ENCODE measurements at regions not wholly inside any gene's neighbourhood (a gene's known extent, or its start where the extent isn't known, plus 50 kb on each side); places are given as distances from the start of the nearest gene placed in this dataset.

DNA sequence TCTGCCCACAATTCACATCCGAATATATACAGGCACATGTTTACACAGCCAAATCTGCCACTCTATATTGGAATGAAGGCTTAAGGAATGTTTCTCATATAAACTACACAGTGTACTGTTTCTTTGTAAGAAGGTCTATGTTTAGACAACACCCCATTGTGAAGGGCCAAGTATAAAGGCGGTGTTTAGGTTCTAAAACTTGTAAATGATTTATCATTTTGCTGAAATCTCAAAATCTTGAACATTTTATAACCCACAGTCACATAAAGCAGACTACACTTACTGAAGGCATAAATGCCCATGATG lies 94.0 kb downstream of the ZNF608 start:
- Histone ChIP-seq H3K27me3 (ENCODE audit: control insufficient read depth in 1 of 2, insufficient read depth in 2 of 2, low read length in 2 of 2) (no peaks in the 10 kb centered on the region), H3K9me3 (ENCODE audit: low read length) (no peaks in the 10 kb centered on the region), H3K36me3 (replicated peaks in 1 of 2; ENCODE audit: control insufficient read depth in 1 of 2, insufficient read depth in 2 of 2, low read length in 2 of 2) (no peaks in the 10 kb centered on the region), H3K27ac (ENCODE audit: extremely low read length, insufficient read depth, low read length) (no peak overlapping the region), H3K79me2 (ENCODE audit: insufficient read depth, low read length) (no peaks in the 10 kb centered on the region), H2AFZ (ENCODE audit: low read length) (no peak overlapping the region), H3K4me1 (ENCODE audit: insufficient read depth, low read length) (peaks cover 93% of the 10 kb centered on the region), H3K4me2 (ENCODE audit: low read depth, low read length) (no peak overlapping the region), H3K9ac (ENCODE audit: insufficient read depth, low read depth, low read length) (no peak overlapping the region), H4K20me1 (ENCODE audit: insufficient read depth, low read length) (no peaks in the 10 kb centered on the region), H3K4me3 (replicated peaks in 1 of 3; ENCODE audit: insufficient read depth in 1 of 3, low read depth in 2 of 3, low read length in 3 of 3) (no peak overlapping the region)
- CTCF ChIA-PET (ENCODE audit: low intra/inter-chr PET ratio, low total read pairs) = no interaction called here
- DNase-seq (ENCODE audit: low spot score) (no peak), FAIRE-seq (no peak), ATAC-seq (no peak)
- BruUV-seq (replicated peaks) = no TSS peak
- intact Hi-C loops (cut with micrococcal nuclease; ENCODE audit: unreplicated experiment) = no loop called here
- whole genome bisulfite sequencing (ENCODE audit: low lambda C conversion rate) = 63% methylated on average over 2 of the region's 2 CpGs
- TF ChIP-seq FOXA3 (CRISPR knock-in tag; IDR thresholded peaks at IDR 0.05) = 0 out of 2 replicates have a peak, but pooled peaks have one; percentile 18
- TF ChIP-seq, protein P1, sequence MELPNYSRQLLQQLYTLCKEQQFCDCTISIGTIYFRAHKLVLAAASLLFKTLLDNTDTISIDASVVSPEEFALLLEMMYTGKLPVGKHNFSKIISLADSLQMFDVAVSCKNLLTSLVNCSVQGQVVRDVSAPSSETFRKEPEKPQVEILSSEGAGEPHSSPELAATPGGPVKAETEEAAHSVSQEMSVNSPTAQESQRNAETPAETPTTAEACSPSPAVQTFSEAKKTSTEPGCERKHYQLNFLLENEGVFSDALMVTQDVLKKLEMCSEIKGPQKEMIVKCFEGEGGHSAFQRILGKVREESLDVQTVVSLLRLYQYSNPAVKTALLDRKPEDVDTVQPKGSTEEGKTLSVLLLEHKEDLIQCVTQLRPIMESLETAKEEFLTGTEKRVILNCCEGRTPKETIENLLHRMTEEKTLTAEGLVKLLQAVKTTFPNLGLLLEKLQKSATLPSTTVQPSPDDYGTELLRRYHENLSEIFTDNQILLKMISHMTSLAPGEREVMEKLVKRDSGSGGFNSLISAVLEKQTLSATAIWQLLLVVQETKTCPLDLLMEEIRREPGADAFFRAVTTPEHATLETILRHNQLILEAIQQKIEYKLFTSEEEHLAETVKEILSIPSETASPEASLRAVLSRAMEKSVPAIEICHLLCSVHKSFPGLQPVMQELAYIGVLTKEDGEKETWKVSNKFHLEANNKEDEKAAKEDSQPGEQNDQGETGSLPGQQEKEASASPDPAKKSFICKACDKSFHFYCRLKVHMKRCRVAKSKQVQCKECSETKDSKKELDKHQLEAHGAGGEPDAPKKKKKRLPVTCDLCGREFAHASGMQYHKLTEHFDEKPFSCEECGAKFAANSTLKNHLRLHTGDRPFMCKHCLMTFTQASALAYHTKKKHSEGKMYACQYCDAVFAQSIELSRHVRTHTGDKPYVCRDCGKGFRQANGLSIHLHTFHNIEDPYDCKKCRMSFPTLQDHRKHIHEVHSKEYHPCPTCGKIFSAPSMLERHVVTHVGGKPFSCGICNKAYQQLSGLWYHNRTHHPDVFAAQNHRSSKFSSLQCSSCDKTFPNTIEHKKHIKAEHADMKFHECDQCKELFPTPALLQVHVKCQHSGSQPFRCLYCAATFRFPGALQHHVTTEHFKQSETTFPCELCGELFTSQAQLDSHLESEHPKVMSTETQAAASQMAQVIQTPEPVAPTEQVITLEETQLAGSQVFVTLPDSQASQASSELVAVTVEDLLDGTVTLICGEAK (IDR thresholded peaks at IDR 0.05) = no peak
- TF ChIP-seq, protein P1 (CRISPR knock-in tag; IDR thresholded peaks at IDR 0.05) = no peak
- no peak for TF ChIP-seq FOXA1 (IDR thresholded peaks at IDR 0.05)
- TF ChIP-seq FOXA1 (CRISPR knock-in tag; IDR thresholded peaks at IDR 0.05) = peak; percentile 39; the same call in 1 of the 2 replicates
- in situ Hi-C loops (cut with HindIII; ENCODE audit: extremely low pct_ligation_motif_present, low pct_unique_long_range_greater_than_20kb) = loop anchor here (25.0 kb wide), 1 partner anchor 365 kb away; no protein-coding TSS in a partner anchor
- POLR2A ChIA-PET = interaction anchor here (1.6 kb wide), 1 partner anchor 56 kb away, joined by 3 read pairs; no protein-coding TSS in a partner anchor
